Liver (tissue), 3 donors: ENCODE measurements at regions not wholly inside any gene's neighbourhood (a gene's known extent, or its start where the extent isn't known, plus 50 kb on each side); places are given as distances from the start of the nearest gene placed in this dataset.

Experiments used
- CTCF ChIP-seq: fragments of 150-350 bp; IDR thresholded peaks from 2 replicates; pipeline ENCODE4 v1.5.1; 2017; ENCODE audit warnings: improper control_type of control experiment, low read depth, low read length; ENCODE audit not compliant: missing input control
- GABPA ChIP-seq, 2 donors: IDR thresholded peaks in 1 of 2; conservative IDR thresholded peaks in 1 of 2; 2 replicates each; pipeline ENCODE4 v1.6.1; 2016; ENCODE audit warnings: antibody characterized with exemption in 2 of 2, mild to moderate bottlenecking in 1 of 2, moderate library complexity in 1 of 2
- RAD21 ChIP-seq, 2 donors: IDR thresholded peaks; 2 replicates each; pipeline ENCODE4 v1.6.1; 2016; ENCODE audit warnings: antibody characterized with exemption in 2 of 2, mild to moderate bottlenecking in 2 of 2
- SP1 ChIP-seq: IDR thresholded peaks from 2 replicates; pipeline ENCODE4 v1.6.1; 2018; ENCODE audit warnings: antibody characterized with exemption, mild to moderate bottlenecking
- TAF1 ChIP-seq: conservative IDR thresholded peaks from 2 replicates; pipeline ENCODE4 v1.6.1; 2016; ENCODE audit warnings: antibody characterized with exemption, mild to moderate bottlenecking
- TF ChIP-seq, protein P1 (sequence below): IDR thresholded peaks from 2 replicates; pipeline ENCODE4 v1.6.1; 2016; ENCODE audit warnings: antibody characterized with exemption
- TF ChIP-seq, protein P2 (sequence below): IDR thresholded peaks from 2 replicates; pipeline ENCODE4 v1.6.1; 2016; ENCODE audit warnings: antibody characterized with exemption, mild to moderate bottlenecking
- TF ChIP-seq, protein P3 (sequence below): IDR thresholded peaks from 2 replicates; pipeline ENCODE4 v1.6.1; 2016; ENCODE audit warnings: antibody characterized with exemption
- donor health status: healthy.
- donor health status: healthy.

DNA sequence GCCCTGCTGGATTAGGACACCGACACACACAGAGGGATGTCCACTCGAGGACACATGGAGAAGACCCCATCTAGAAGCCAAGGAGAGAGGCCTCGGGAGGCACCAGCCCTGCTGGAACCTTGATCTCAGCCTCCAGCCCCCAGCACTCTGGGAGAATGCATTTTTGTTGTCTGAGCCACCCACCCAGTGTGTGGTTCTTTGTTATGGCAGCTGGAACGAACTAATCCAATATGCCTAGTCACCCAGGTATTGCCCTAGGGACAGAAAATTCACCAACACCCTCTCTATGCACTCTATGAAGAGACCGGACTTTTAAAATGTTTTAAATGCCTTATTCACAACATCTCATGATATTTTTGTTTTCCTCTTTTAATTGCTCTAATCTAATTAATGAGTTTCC, 117.4 kb downstream of the CRYAA start:
- TF ChIP-seq, protein P1, sequence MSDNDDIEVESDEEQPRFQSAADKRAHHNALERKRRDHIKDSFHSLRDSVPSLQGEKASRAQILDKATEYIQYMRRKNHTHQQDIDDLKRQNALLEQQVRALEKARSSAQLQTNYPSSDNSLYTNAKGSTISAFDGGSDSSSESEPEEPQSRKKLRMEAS: no peak
- TF ChIP-seq CTCF: no peak
- no peak for TF ChIP-seq SP1
- no peak for TF ChIP-seq RAD21 (IDR thresholded peaks at IDR 0.05)
- TF ChIP-seq, protein P2, sequence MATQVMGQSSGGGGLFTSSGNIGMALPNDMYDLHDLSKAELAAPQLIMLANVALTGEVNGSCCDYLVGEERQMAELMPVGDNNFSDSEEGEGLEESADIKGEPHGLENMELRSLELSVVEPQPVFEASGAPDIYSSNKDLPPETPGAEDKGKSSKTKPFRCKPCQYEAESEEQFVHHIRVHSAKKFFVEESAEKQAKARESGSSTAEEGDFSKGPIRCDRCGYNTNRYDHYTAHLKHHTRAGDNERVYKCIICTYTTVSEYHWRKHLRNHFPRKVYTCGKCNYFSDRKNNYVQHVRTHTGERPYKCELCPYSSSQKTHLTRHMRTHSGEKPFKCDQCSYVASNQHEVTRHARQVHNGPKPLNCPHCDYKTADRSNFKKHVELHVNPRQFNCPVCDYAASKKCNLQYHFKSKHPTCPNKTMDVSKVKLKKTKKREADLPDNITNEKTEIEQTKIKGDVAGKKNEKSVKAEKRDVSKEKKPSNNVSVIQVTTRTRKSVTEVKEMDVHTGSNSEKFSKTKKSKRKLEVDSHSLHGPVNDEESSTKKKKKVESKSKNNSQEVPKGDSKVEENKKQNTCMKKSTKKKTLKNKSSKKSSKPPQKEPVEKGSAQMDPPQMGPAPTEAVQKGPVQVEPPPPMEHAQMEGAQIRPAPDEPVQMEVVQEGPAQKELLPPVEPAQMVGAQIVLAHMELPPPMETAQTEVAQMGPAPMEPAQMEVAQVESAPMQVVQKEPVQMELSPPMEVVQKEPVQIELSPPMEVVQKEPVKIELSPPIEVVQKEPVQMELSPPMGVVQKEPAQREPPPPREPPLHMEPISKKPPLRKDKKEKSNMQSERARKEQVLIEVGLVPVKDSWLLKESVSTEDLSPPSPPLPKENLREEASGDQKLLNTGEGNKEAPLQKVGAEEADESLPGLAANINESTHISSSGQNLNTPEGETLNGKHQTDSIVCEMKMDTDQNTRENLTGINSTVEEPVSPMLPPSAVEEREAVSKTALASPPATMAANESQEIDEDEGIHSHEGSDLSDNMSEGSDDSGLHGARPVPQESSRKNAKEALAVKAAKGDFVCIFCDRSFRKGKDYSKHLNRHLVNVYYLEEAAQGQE: no peak
- TF ChIP-seq TAF1: no peak
- TF ChIP-seq GABPA (IDR thresholded peaks at IDR 0.05 in 1 of 2, conservative IDR thresholded peaks at IDR 0.05 in 1 of 2): no peak
- TF ChIP-seq, protein P3, sequence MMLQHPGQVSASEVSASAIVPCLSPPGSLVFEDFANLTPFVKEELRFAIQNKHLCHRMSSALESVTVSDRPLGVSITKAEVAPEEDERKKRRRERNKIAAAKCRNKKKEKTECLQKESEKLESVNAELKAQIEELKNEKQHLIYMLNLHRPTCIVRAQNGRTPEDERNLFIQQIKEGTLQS: no peak
